Non-pigmented ciliary epithelial cell (primary cell): ENCODE measurements at regions not wholly inside any gene's neighbourhood (a gene's known extent, or its start where the extent isn't known, plus 50 kb on each side); places are given as distances from the start of the nearest gene placed in this dataset.

ENCODE experiments used
- DNase-seq: peaks from one replicate; pipeline ENCODE4 v3.0.0-alpha.2; 2010; ENCODE audit warnings: low read depth

DNA sequence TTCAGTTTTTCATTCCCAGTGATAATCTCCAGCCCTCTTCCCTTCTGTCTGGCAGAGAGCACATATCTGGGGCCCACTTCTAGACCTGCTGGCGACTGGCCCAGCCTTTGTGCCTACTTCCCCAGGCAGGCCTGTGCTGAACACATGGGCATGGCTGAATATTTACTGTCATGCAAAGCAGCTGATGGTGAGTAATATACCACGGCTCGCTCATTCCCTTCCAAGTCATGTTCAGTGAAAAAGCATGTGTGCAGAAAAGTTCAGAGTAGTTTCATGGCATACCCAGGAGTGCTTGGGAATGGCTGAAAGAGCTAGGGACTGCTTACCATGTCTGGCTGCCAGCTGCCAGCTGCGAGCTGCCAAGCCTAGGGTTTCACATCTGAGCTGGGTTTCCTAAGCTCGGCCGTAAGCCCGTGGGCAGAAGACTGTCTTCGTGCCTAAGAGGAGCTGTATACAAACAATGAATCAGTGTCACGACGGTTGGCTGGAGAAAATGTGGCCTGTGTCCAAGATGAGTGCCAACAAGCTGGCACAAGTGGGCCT, 179.9 kb upstream of the PELI2 start:
- DNase-seq, result no peak

GRCh38 chr14:55942076-55942654, 176.0 kb upstream of the PELI2 start:
- no peak for DNase-seq

GRCh38 chr14:55942826-55943225, 175.4 kb upstream of the PELI2 start:
- no peak for DNase-seq

GRCh38 chr14:55944757-55945156, 173.5 kb upstream of the PELI2 start:
- DNase-seq, result no peak

- no peak for DNase-seq
Measured at GRCh38 chr14:55946231-55946630, 172.0 kb upstream of the PELI2 start.

DNA sequence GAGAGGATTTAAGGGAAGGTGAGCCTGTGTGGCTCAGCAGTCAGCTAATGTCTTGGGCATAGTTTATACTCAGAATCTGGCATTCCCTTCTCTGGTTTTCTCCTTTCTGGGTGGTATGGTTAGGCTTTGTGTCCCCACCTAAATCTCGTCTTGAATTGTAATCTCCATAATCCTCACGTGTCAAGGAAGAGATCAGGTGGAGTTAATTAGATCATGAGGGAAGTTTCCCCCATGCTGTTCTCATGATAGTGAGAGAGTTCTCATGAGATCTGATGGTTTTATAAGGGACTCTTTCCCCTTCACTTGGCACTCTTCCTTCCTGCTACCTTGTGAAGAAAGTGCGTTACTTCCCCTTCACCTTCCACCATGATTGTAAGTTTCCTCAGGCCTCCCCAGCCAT, 169.8 kb upstream of the PELI2 start:
- no peak for DNase-seq

GRCh38 chr14:55949708-55950107, 168.5 kb upstream of the PELI2 start:
- no peak for DNase-seq

- DNase-seq, result no peak
Measured at GRCh38 chr14:55950135-55950534, 168.1 kb upstream of the PELI2 start.

- no peak for DNase-seq
Measured at GRCh38 chr14:55951341-55952206, 166.6 kb upstream of the PELI2 start.

GRCh38 chr14:55954108-55954507, 164.1 kb upstream of the PELI2 start:
- no peak for DNase-seq

DNA sequence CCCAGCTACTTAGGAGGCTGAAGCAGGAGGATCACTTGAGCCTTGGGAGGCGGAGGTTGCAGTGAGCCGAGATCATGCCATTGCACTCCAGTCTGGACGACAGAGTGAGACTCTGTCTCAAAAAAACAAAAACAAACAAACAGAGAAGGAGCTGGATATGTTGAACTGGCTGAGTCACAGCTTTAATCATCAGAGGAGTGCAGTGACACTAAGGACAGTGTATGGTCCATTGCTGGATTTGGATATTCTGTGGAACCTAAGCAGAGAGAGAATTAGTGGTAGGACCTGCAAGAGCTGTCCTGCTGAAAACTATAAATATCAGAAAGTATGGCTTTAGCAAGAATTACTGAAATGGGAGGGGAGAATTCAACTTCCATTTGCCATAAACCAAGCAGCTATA, 163.0 kb upstream of the PELI2 start:
- DNase-seq, result no peak

- DNase-seq, result no peak
Measured at GRCh38 chr14:55957950-55958349, 160.3 kb upstream of the PELI2 start.

- DNase-seq, result no peak
Measured at GRCh38 chr14:55963295-55963694, 154.9 kb upstream of the PELI2 start.

- no peak for DNase-seq
Measured at GRCh38 chr14:55964091-55964490, 154.1 kb upstream of the PELI2 start.

DNA sequence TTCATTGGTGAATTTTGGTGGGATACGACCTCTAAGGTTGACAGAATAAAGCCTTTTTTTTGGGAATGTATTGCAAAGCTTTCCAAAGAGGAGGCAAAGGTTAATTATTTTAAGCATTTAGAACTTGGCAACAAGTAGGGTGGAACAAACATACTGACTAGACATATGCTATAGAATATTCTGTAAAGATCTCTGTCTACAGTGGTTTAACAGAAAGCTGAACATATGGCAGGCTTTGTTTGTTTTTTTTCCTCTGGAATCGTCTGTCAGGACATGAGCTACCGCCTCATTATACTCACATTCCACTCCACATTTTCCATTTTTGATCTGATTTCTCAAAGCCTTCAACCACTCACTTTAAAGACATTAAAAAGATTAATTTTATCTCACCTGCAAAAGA, 153.4 kb upstream of the PELI2 start:
- DNase-seq, result no peak

GRCh38 chr14:55965851-55966250, 152.4 kb upstream of the PELI2 start:
- DNase-seq, result no peak

GRCh38 chr14:55968741-55969140, 149.5 kb upstream of the PELI2 start:
- DNase-seq, result no peak

DNA sequence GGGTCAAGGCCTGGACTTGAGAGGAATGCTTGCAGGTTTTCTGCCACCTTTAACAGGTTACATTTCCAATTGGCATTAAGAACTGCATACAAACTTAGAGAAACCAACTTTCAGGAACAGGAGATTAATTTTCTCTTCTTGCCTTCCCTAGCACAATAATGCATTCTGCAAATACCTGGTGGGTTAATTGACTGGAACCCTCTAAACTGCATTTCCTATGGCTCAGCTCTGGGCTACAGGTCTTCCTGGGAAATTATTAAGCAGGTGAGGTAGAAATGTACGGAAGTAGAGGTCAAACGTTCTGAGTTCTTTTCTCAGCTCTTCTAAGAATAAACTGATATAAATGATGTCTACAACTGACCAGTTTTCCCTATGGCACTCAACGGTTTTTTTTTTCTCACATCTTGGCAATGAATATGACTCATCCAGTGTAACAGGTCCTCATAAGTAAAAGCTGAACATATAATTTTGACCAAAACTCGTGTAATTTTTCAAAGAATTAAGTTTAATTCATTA, 144.9 kb upstream of the PELI2 start:
- no peak for DNase-seq

DNA sequence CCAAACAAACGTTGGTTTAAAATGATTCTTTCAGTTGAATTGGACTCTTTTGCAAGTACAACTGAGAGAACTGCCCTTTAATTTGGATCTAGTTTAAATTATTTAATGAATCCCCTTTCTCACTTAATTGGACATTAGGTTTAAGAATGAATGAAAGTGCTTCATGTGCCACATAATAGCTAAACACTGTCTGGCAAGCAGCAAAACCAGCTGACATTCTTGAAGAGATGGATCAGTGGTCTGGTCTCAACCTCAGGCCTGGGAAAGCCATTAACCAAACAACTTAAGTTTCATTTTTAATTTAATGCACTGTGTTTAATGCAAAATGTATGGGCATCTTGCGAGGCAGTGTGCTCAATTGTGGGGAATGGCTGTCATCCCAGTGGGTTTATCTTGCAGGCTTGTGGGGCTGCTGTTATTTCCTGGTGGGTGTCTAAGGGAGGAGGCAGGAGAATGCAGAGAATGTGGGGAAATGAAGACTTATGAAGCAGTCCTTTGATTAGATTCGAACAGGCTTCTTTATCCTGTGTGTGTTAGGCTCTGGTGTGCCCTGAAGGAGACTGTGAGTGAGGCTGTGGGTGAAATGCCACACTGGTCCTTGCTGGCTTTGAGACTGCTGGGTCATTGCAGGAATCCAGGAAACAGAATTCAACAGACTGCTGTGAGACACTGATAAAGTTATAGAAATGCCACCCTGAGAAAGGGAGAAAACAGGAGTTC, 144.1 kb upstream of the PELI2 start:
- no peak for DNase-seq

GRCh38 chr14:55975281-55975910, 142.8 kb upstream of the PELI2 start:
- DNase-seq, result no peak

- DNase-seq, result no peak
Measured at GRCh38 chr14:55976219-55976618, 142.0 kb upstream of the PELI2 start.

- no peak for DNase-seq
Measured at GRCh38 chr14:55976655-55977054, 141.6 kb upstream of the PELI2 start.
